OCI-LY7 (cell line): ENCODE measurements at regions not wholly inside any gene's neighbourhood (a gene's known extent, or its start where the extent isn't known, plus 50 kb on each side); places are given as distances from the start of the nearest gene placed in this dataset.

ENCODE experiments used
- CTCF ChIP-seq: fragments of 200-600 bp; sonication (generic); conservative IDR thresholded peaks from 2 replicates; pipeline ENCODE4 v1.5.1; 2014; ENCODE audit warnings: mild to moderate bottlenecking, antibody characterized with exemption, low read length, moderate library complexity, mixed read lengths
- EZH2phosphoT487 ChIP-seq: fragments of 200-600 bp; sonication (generic); IDR thresholded peaks from 2 replicates; pipeline ENCODE4 v1.6.1; 2018; ENCODE audit warnings: low read depth, borderline replicate concordance, mild to moderate bottlenecking, mixed run types, antibody characterized with exemption, low read length, moderate library complexity, mixed read lengths

- no peak for TF ChIP-seq CTCF
- no peak for TF ChIP-seq EZH2phosphoT487
These were observed 196.1 kb upstream of the P2RY1 start for GRCh38 chr3:152638707-152639450.
